ENCODE measurements at regions not wholly inside any gene's neighbourhood (a gene's known extent, or its start where the extent isn't known, plus 50 kb on each side); places are given as distances from the start of the nearest gene placed in this dataset.

GRCh38 chr10:61124756-61125530, 181.0 kb upstream of the RHOBTB1 start:
- no peak for DNase-seq (ENCODE audit: extremely low read depth in 1 of 11, low read depth in 9 of 11, low spot score in 4 of 11)

- DNase-seq (ENCODE audit: extremely low read depth in 1 of 11, low read depth in 9 of 11, low spot score in 4 of 11) = no peak
These were observed 176.8 kb upstream of the RHOBTB1 start for GRCh38 chr10:61120805-61121204.

- no peak for DNase-seq (ENCODE audit: extremely low read depth in 1 of 11, low read depth in 9 of 11, low spot score in 4 of 11)
These were observed 175.6 kb upstream of the RHOBTB1 start for GRCh38 chr10:61119573-61119972.

GRCh38 chr10:61115897-61116296, 171.9 kb upstream of the RHOBTB1 start:
- no peak for DNase-seq (ENCODE audit: extremely low read depth in 1 of 11, low read depth in 9 of 11, low spot score in 4 of 11)

GRCh38 chr10:61112771-61113170, 168.8 kb upstream of the RHOBTB1 start:
- no peak for DNase-seq (ENCODE audit: extremely low read depth in 1 of 11, low read depth in 9 of 11, low spot score in 4 of 11)

- no peak for DNase-seq (ENCODE audit: extremely low read depth in 1 of 11, low read depth in 9 of 11, low spot score in 4 of 11)
These were observed 167.0 kb upstream of the RHOBTB1 start for GRCh38 chr10:61110936-61111335.

GRCh38 chr10:61110188-61110844, 166.3 kb upstream of the RHOBTB1 start:
- no peak for DNase-seq (ENCODE audit: extremely low read depth in 1 of 11, low read depth in 9 of 11, low spot score in 4 of 11)

GRCh38 chr10:61108915-61109314, 164.9 kb upstream of the RHOBTB1 start:
- DNase-seq (ENCODE audit: extremely low read depth in 1 of 11, low read depth in 9 of 11, low spot score in 4 of 11) = no peak

- DNase-seq (ENCODE audit: extremely low read depth in 1 of 11, low read depth in 9 of 11, low spot score in 4 of 11) = peak in 6 of 11 donors; percentile 11 to 46 (median 27)
These were observed 156.9 kb upstream of the RHOBTB1 start for GRCh38 chr10:61100887-61101286.

- no peak for DNase-seq (ENCODE audit: extremely low read depth in 1 of 11, low read depth in 9 of 11, low spot score in 4 of 11)
These were observed 155.8 kb upstream of the RHOBTB1 start for GRCh38 chr10:61099756-61100155.

- no peak for DNase-seq (ENCODE audit: extremely low read depth in 1 of 11, low read depth in 9 of 11, low spot score in 4 of 11)
These were observed 155.0 kb upstream of the RHOBTB1 start for GRCh38 chr10:61098966-61099365.

GRCh38 chr10:61097026-61097425, 153.0 kb upstream of the RHOBTB1 start:
- DNase-seq (ENCODE audit: extremely low read depth in 1 of 11, low read depth in 9 of 11, low spot score in 4 of 11) = no peak

GRCh38 chr10:61096056-61096455, 152.1 kb upstream of the RHOBTB1 start:
- DNase-seq (ENCODE audit: extremely low read depth in 1 of 11, low read depth in 9 of 11, low spot score in 4 of 11) = no peak

- DNase-seq (ENCODE audit: extremely low read depth in 1 of 11, low read depth in 9 of 11, low spot score in 4 of 11) = no peak
These were observed 147.5 kb upstream of the RHOBTB1 start for GRCh38 chr10:61091531-61091930.

- DNase-seq (ENCODE audit: extremely low read depth in 1 of 11, low read depth in 9 of 11, low spot score in 4 of 11) = no peak
These were observed 145.3 kb upstream of the RHOBTB1 start for GRCh38 chr10:61089251-61089650.

- no peak for DNase-seq (ENCODE audit: extremely low read depth in 1 of 11, low read depth in 9 of 11, low spot score in 4 of 11)
These were observed 140.5 kb upstream of the RHOBTB1 start for GRCh38 chr10:61084493-61084892.

GRCh38 chr10:61081301-61081700, 137.3 kb upstream of the RHOBTB1 start:
- no peak for DNase-seq (ENCODE audit: extremely low read depth in 1 of 11, low read depth in 9 of 11, low spot score in 4 of 11)

GRCh38 chr10:61078542-61079275, 134.7 kb upstream of the RHOBTB1 start:
- DNase-seq (ENCODE audit: extremely low read depth in 1 of 11, low read depth in 9 of 11, low spot score in 4 of 11) = no peak

GRCh38 chr10:61076572-61077114, 132.7 kb upstream of the RHOBTB1 start:
- DNase-seq (ENCODE audit: extremely low read depth in 1 of 11, low read depth in 9 of 11, low spot score in 4 of 11) = no peak

- no peak for DNase-seq (ENCODE audit: extremely low read depth in 1 of 11, low read depth in 9 of 11, low spot score in 4 of 11)
These were observed 129.4 kb upstream of the RHOBTB1 start for GRCh38 chr10:61073391-61073790.

Data from renal cortex interstitium (tissue), 11 donors.